Liver (tissue), 7 donors: ENCODE measurements at regions not wholly inside any gene's neighbourhood (a gene's known extent, or its start where the extent isn't known, plus 50 kb on each side); places are given as distances from the start of the nearest gene placed in this dataset.

Source experiments
- DNase-seq: peaks from one replicate; pipeline ENCODE4 v3.0.0-alpha.2; 2017; ENCODE audit warnings: low spot score
- H3K27ac ChIP-seq, 2 donors: one replicate each; pipeline ENCODE4 v1.7.0; 2013; ENCODE audit warnings: inconsistent platforms in 2 of 2, low read length in 2 of 2, control low read depth in 1 of 2, low read depth in 1 of 2, mild to moderate bottlenecking in 1 of 2
- H3K27me3 ChIP-seq, 4 donors: one replicate each; pipeline versions ENCODE4 v1.6.1 to v1.7.0; 2013; ENCODE audit warnings: low read length in 3 of 4, inconsistent platforms in 1 of 4, mild to moderate bottlenecking in 1 of 4, moderate library complexity in 1 of 4; ENCODE audit not compliant: control insufficient read depth in 4 of 4, insufficient read depth in 4 of 4
- H3K36me3 ChIP-seq, 4 donors: one replicate each; pipeline versions ENCODE4 v1.6.1 to v1.7.0; 2013; ENCODE audit warnings: low read length in 3 of 4, mild to moderate bottlenecking in 3 of 4, low read depth in 1 of 4, moderate library complexity in 1 of 4; ENCODE audit not compliant: control insufficient read depth in 4 of 4, insufficient read depth in 3 of 4
- H3K4me1 ChIP-seq, 4 donors: one replicate each; pipeline versions ENCODE4 v1.6.1 to v1.7.0; 2013; ENCODE audit warnings: low read length in 3 of 4, mild to moderate bottlenecking in 3 of 4, moderate library complexity in 1 of 4; ENCODE audit not compliant: control insufficient read depth in 4 of 4, insufficient read depth in 4 of 4
- H3K4me3 ChIP-seq, 3 donors: one replicate each; pipeline versions ENCODE4 v1.6.1 to v1.7.0; 2013; ENCODE audit warnings: low read length in 3 of 3, control low read depth in 1 of 3, low read depth in 1 of 3, mild to moderate bottlenecking in 1 of 3
- H3K9ac ChIP-seq, 2 donors: one replicate each; pipeline ENCODE4 v1.7.0; 2013; ENCODE audit warnings: low read length in 2 of 2, mild to moderate bottlenecking in 2 of 2, moderate library complexity in 2 of 2, control low read depth in 1 of 2, low read depth in 1 of 2
- H3K9me3 ChIP-seq, 4 donors: one replicate each; pipeline versions ENCODE4 v1.6.1 to v1.7.0; 2013; ENCODE audit warnings: low read length in 3 of 4; ENCODE audit not compliant: control insufficient read depth in 4 of 4
- EGR1 ChIP-seq, 2 donors: IDR thresholded peaks; 2 replicates each; pipeline ENCODE4 v1.6.1; 2016 to 2018; ENCODE audit warnings: antibody characterized with exemption in 2 of 2, low read depth in 2 of 2
- FOXA1 ChIP-seq: IDR thresholded peaks from 2 replicates; pipeline ENCODE4 v1.6.1; 2016; ENCODE audit warnings: antibody characterized with exemption
- HNF4A ChIP-seq, 2 donors: conservative IDR thresholded peaks; 2 replicates each; pipeline ENCODE4 v1.6.1; 2016; ENCODE audit warnings: antibody characterized with exemption in 2 of 2, mild to moderate bottlenecking in 2 of 2
- JUND ChIP-seq, 2 donors: IDR thresholded peaks; 2 replicates each; pipeline ENCODE4 v1.6.1; 2016; ENCODE audit warnings: antibody characterized with exemption in 2 of 2
- RAD21 ChIP-seq, 2 donors: IDR thresholded peaks; 2 replicates each; pipeline ENCODE4 v1.6.1; 2016; ENCODE audit warnings: antibody characterized with exemption in 2 of 2, mild to moderate bottlenecking in 2 of 2
- RXRA ChIP-seq, 2 donors: IDR thresholded peaks; 2 replicates each; pipeline ENCODE4 v1.6.1; 2017 to 2018; ENCODE audit warnings: antibody characterized with exemption in 2 of 2, mild to moderate bottlenecking in 1 of 2
- SP1 ChIP-seq: IDR thresholded peaks from 2 replicates; pipeline ENCODE4 v1.6.1; 2018; ENCODE audit warnings: antibody characterized with exemption, mild to moderate bottlenecking
- TAF1 ChIP-seq: conservative IDR thresholded peaks from 2 replicates; pipeline ENCODE4 v1.6.1; 2016; ENCODE audit warnings: antibody characterized with exemption, mild to moderate bottlenecking
- YY1 ChIP-seq: IDR thresholded peaks from 2 replicates; pipeline ENCODE4 v1.6.1; 2016; ENCODE audit warnings: antibody characterized with exemption, mild to moderate bottlenecking
- WGBS: extraction: QIAGEN DNeasy Blood & Tissue Kit; methylation state at CpG from one replicate; pipeline ENCODE4 v1.1.7; 2013; 5-methylcytosine and 5-hydroxymethylcytosine counted together
- TF ChIP-seq, protein P1 (sequence below): IDR thresholded peaks from 2 replicates; pipeline ENCODE4 v1.6.1; 2016; ENCODE audit warnings: antibody characterized with exemption
- TF ChIP-seq, protein P2 (sequence below): IDR thresholded peaks from 2 replicates; pipeline ENCODE4 v1.6.1; 2016; ENCODE audit warnings: antibody characterized with exemption
- TF ChIP-seq, protein P3 (sequence below): IDR thresholded peaks from 2 replicates; pipeline ENCODE4 v1.6.1; 2016; ENCODE audit warnings: antibody characterized with exemption, mild to moderate bottlenecking
- TF ChIP-seq, protein P4 (sequence below): IDR thresholded peaks from 2 replicates; pipeline ENCODE4 v1.6.1; 2016; ENCODE audit warnings: antibody characterized with exemption
- donor health status: healthy.
- donor health status: healthy.
- donor health status: healthy.
- donor health status: healthy.

DNA sequence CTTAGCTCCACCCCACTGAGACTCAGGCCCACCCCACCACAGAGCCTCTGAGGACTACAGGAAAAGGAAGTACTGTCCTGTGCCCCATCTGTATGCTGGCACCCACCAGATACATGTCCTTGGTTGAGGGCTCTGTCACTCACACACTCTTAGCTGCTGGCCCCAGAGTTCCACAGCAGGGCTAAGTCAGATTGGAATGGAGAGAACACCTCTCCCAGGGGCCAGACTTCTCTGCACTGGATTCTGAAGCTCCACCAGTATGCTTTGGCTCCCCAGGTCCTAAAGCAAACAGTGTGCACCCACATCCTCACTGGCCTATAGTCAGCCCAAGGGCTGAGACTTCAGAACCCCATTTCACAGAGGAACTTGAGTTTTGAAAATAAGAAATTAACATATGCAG, 103.2 kb upstream of the PPP2R2D start:
- Histone ChIP-seq H3K9me3 (peaks cover 0 to 18% (median 0%) of the 10 kb centered on the region in 4 donors), H3K36me3 (no peaks in the 10 kb centered on the region), H3K27ac (no peak overlapping the region), H3K4me1 (peaks cover 0 to 5% (median 1%) of the 10 kb centered on the region in 4 donors), H3K27me3 (no peaks in the 10 kb centered on the region), H3K9ac (no peak overlapping the region), H3K4me3 (no peak overlapping the region)
- TF ChIP-seq FOXA1 (no peak), RAD21 (IDR thresholded peaks at IDR 0.05) (no peak), RXRA (IDR thresholded peaks at IDR 0.05) (no peak), JUND (IDR thresholded peaks at IDR 0.05) (no peak), HNF4A (conservative IDR thresholded peaks at IDR 0.05) (no peak), YY1 (no peak), EGR1 (IDR thresholded peaks at IDR 0.05; ENCODE audit: low read depth in 2 of 2) (no peak), TAF1 (no peak)
- TF ChIP-seq, protein P1, sequence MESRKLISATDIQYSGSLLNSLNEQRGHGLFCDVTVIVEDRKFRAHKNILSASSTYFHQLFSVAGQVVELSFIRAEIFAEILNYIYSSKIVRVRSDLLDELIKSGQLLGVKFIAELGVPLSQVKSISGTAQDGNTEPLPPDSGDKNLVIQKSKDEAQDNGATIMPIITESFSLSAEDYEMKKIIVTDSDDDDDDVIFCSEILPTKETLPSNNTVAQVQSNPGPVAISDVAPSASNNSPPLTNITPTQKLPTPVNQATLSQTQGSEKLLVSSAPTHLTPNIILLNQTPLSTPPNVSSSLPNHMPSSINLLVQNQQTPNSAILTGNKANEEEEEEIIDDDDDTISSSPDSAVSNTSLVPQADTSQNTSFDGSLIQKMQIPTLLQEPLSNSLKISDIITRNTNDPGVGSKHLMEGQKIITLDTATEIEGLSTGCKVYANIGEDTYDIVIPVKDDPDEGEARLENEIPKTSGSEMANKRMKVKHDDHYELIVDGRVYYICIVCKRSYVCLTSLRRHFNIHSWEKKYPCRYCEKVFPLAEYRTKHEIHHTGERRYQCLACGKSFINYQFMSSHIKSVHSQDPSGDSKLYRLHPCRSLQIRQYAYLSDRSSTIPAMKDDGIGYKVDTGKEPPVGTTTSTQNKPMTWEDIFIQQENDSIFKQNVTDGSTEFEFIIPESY: no peak
- TF ChIP-seq, protein P2, sequence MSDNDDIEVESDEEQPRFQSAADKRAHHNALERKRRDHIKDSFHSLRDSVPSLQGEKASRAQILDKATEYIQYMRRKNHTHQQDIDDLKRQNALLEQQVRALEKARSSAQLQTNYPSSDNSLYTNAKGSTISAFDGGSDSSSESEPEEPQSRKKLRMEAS: no peak
- TF ChIP-seq, protein P3, sequence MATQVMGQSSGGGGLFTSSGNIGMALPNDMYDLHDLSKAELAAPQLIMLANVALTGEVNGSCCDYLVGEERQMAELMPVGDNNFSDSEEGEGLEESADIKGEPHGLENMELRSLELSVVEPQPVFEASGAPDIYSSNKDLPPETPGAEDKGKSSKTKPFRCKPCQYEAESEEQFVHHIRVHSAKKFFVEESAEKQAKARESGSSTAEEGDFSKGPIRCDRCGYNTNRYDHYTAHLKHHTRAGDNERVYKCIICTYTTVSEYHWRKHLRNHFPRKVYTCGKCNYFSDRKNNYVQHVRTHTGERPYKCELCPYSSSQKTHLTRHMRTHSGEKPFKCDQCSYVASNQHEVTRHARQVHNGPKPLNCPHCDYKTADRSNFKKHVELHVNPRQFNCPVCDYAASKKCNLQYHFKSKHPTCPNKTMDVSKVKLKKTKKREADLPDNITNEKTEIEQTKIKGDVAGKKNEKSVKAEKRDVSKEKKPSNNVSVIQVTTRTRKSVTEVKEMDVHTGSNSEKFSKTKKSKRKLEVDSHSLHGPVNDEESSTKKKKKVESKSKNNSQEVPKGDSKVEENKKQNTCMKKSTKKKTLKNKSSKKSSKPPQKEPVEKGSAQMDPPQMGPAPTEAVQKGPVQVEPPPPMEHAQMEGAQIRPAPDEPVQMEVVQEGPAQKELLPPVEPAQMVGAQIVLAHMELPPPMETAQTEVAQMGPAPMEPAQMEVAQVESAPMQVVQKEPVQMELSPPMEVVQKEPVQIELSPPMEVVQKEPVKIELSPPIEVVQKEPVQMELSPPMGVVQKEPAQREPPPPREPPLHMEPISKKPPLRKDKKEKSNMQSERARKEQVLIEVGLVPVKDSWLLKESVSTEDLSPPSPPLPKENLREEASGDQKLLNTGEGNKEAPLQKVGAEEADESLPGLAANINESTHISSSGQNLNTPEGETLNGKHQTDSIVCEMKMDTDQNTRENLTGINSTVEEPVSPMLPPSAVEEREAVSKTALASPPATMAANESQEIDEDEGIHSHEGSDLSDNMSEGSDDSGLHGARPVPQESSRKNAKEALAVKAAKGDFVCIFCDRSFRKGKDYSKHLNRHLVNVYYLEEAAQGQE: no peak
- TF ChIP-seq, protein P4, sequence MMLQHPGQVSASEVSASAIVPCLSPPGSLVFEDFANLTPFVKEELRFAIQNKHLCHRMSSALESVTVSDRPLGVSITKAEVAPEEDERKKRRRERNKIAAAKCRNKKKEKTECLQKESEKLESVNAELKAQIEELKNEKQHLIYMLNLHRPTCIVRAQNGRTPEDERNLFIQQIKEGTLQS: no peak
- no peak for DNase-seq

DNA sequence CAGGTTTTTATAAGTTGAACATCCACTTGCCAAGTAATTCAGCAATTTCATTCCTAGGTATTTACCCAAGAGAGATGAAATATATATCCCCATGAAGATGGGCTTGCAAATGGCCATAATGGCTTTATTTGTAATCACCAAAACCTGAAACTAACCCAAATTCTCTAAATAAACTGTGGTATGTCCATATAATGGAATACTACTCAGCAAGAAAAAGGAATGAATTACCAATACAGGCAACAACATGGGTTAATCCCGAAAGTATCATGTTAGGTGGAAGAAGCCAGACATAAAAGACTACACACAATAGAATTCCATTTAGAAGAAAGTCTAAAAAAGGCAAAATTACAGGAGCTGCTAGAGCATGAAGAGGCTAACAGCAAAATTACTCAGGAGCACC, 101.4 kb upstream of the PPP2R2D start:
- Histone ChIP-seq H3K9ac (no peak overlapping the region), H3K36me3 (no peaks in the 10 kb centered on the region), H3K27me3 (no peaks in the 10 kb centered on the region), H3K9me3 (peaks cover 0 to 18% (median 0%) of the 10 kb centered on the region in 4 donors), H3K27ac (no peak overlapping the region), H3K4me3 (no peak overlapping the region), H3K4me1 (peaks cover 0 to 16% (median 5%) of the 10 kb centered on the region in 4 donors)
- TF ChIP-seq RAD21 (IDR thresholded peaks at IDR 0.05) (no peak), EGR1 (IDR thresholded peaks at IDR 0.05; ENCODE audit: low read depth in 2 of 2) (no peak), HNF4A (conservative IDR thresholded peaks at IDR 0.05) (no peak), RXRA (IDR thresholded peaks at IDR 0.05) (no peak), SP1 (no peak), YY1 (no peak)
- TF ChIP-seq, protein P1: no peak
- TF ChIP-seq, protein P2: no peak
- TF ChIP-seq, protein P4: no peak
- 65% methylated on average over 1 of the region's 1 CpG for WGBS
- DNase-seq: no peak
